Prostate gland (tissue), 2 donors: ENCODE measurements at regions not wholly inside any gene's neighbourhood (a gene's known extent, or its start where the extent isn't known, plus 50 kb on each side); places are given as distances from the start of the nearest gene placed in this dataset.

Experiments
- DNase-seq: peaks from one replicate; pipeline ENCODE4 v3.0.0-alpha.2; 2019; ENCODE audit warnings: low spot score
- H3K27ac ChIP-seq, 2 donors: fragments of 200-600 bp; sonication (generic); 2 replicates each; pipeline ENCODE4 v1.5.1; 2017 to 2019
- H3K27me3 ChIP-seq: fragments of 200-600 bp; sonication (generic); replicated peaks from 2 replicates; pipeline ENCODE4 v1.5.1; 2019; ENCODE audit not compliant: insufficient read depth
- H3K36me3 ChIP-seq, 2 donors: fragments of 200-600 bp; sonication (generic); 1 replicate in 1 of 2; 2 replicates in 1 of 2; pipeline versions ENCODE4 v1.5.1 to v1.8.1; 2017 to 2019
- H3K4me1 ChIP-seq: fragments of 200-600 bp; sonication (generic); replicated peaks from 2 replicates; pipeline ENCODE4 v1.5.1; 2019
- H3K4me3 ChIP-seq, 2 donors: fragments of 200-600 bp; sonication (generic); 2 replicates each; pipeline ENCODE4 v1.5.1; 2017 to 2019
- H3K9me3 ChIP-seq: fragments of 200-600 bp; sonication (generic); 2 replicates; pipeline ENCODE4 v1.5.1; 2017
- CTCF ChIP-seq, 4 experiments: fragments of 200-600 bp in 2 of 4; fragments of 450-650 bp in 2 of 4; sonication (generic) in 2 of 4; IDR thresholded peaks; 1 replicate in 3 of 4; 2 replicates in 1 of 4; pipeline ENCODE4 v1.5.1; 2016 to 2019; ENCODE audit warnings: antibody characterized with exemption in 4 of 4, mild to moderate bottlenecking in 2 of 4, moderate library complexity in 2 of 4
- POLR2A ChIP-seq: fragments of 450-650 bp; IDR thresholded peaks from one replicate; pipeline ENCODE4 v1.6.1; 2016; ENCODE audit warnings: antibody characterized with exemption, mild to moderate bottlenecking
- POLR2AphosphoS5 ChIP-seq: sonication (generic); formaldehyde crosslinking; IDR thresholded peaks from one replicate; pipeline ENCODE4 v1.6.1; 2017; ENCODE audit warnings: antibody characterized with exemption
- WGBS: methylation state at CpG from one replicate; pipeline ENCODE4 v1.1.5; 2018; 5-methylcytosine and 5-hydroxymethylcytosine counted together
- intact Hi-C: fragments of 100-400 bp; cut with DNase I; formaldehyde crosslinking; loops from one replicate; pipeline ENCODE4 v1.14.2; 2022

- no peak for DNase-seq
- 74% methylated on average over 2 of the region's 2 CpGs for WGBS
- TF ChIP-seq CTCF (IDR thresholded peaks at IDR 0.05): no peak
- no peak for TF ChIP-seq POLR2AphosphoS5
- no peak for TF ChIP-seq POLR2A
These were observed 59.7 kb upstream of the CCDC71L start for GRCh38 chr7:106720641-106721040.

DNA sequence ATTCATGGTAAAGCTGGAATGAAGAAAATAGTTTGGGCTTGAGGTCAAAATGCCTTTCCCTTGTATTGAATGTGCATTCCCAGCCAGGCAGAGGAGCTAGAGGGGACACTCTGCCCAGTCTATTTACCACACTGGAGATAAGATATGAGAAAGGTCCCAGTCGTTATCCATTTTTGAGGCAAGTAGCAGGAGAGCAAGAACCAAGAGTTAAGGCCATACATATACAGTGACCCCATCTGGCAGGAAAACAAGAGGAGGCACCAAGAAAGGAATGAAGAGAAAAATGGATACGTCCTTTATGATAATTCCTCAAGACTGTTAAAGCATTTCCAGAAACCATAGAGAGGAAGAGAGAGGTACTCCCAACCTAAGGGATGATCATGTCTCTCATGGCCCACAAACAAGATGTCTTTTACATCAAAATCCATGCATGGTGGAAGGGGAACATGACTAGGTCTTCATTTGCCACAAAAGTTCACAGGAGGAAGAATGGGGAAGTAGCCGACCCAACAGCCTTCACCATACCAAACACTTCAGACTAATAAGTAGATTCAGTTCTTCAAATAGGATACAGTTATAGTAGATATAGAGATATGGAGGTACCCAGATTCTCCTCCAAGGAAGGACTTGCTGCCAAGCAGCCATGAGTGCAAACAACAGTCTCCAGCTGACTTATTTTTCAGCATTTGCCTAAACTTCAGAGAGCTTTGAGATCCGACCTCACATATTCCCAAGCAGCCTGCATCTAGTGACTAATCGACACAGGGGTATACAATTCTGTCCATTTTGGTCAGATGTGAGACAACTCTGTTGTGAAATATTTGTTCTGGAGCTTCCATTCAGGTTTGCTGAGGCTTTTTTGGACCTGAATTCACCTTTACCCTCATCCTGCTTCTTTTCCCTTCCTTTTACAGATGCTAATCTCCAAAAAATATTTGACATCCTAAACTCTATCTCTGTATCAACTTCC lies 61.1 kb upstream of the CCDC71L start:
- 89% methylated on average over 5 of the region's 5 CpGs for WGBS
- Histone ChIP-seq H3K27me3 (no peaks in the 10 kb centered on the region), H3K4me3 (no peak overlapping the region), H3K4me1 (no peaks in the 10 kb centered on the region), H3K9me3 (no peaks in the 10 kb centered on the region), H3K27ac (no peak overlapping the region), H3K36me3 (no peaks in the 10 kb centered on the region)
- intact Hi-C loops: no loop called here
- DNase-seq: no peak
- TF ChIP-seq POLR2AphosphoS5: no peak
- TF ChIP-seq POLR2A: no peak
- TF ChIP-seq CTCF (IDR thresholded peaks at IDR 0.05): no peak

More at GRCh38 chr7:106720641-106721040, 59.7 kb upstream of the CCDC71L start:
- H3K27me3 ChIP-seq: no peaks in the 10 kb centered on the region
- H3K4me1 ChIP-seq: no peaks in the 10 kb centered on the region
- no peaks in the 10 kb centered on the region for H3K9me3 ChIP-seq
- H3K36me3 ChIP-seq: no peaks in the 10 kb centered on the region
- no peak overlapping the region for H3K27ac ChIP-seq
- no peak overlapping the region for H3K4me3 ChIP-seq
- intact Hi-C loops: no loop called here

- intact Hi-C loops: no loop called here
- no peak overlapping the region for H3K4me3 ChIP-seq
- no peak overlapping the region for H3K27ac ChIP-seq
- H3K4me1 ChIP-seq: no peaks in the 10 kb centered on the region
- TF ChIP-seq POLR2A: no peak
- no peak for TF ChIP-seq CTCF (IDR thresholded peaks at IDR 0.05)
- no peak for DNase-seq
- H3K36me3 ChIP-seq: no peaks in the 10 kb centered on the region
- WGBS: 65% methylated on average over 1 of the region's 1 CpG
- no peaks in the 10 kb centered on the region for H3K9me3 ChIP-seq
- no peaks in the 10 kb centered on the region for H3K27me3 ChIP-seq
These were observed 62.4 kb upstream of the CCDC71L start for GRCh38 chr7:106723398-106723797.

GRCh38 chr7:106729720-106730385 lies 68.9 kb upstream of the CCDC71L start:
- H3K27ac ChIP-seq: no peak overlapping the region
- no peaks in the 10 kb centered on the region for H3K27me3 ChIP-seq
- DNase-seq: no peak
- no peak for TF ChIP-seq CTCF (IDR thresholded peaks at IDR 0.05)
- no peak for TF ChIP-seq POLR2A
- no peak overlapping the region for H3K4me3 ChIP-seq
- H3K9me3 ChIP-seq: no peaks in the 10 kb centered on the region
- intact Hi-C loops: no loop called here
- no peaks in the 10 kb centered on the region for H3K36me3 ChIP-seq
- H3K4me1 ChIP-seq: no peaks in the 10 kb centered on the region
- 88% methylated on average over 2 of the region's 2 CpGs for WGBS
